ENCODE measurements at regions not wholly inside any gene's neighbourhood (a gene's known extent, or its start where the extent isn't known, plus 50 kb on each side); places are given as distances from the start of the nearest gene placed in this dataset.
A peak's percentile ranks its signal among the peaks of the same experiment; 100 is the strongest.

DNA sequence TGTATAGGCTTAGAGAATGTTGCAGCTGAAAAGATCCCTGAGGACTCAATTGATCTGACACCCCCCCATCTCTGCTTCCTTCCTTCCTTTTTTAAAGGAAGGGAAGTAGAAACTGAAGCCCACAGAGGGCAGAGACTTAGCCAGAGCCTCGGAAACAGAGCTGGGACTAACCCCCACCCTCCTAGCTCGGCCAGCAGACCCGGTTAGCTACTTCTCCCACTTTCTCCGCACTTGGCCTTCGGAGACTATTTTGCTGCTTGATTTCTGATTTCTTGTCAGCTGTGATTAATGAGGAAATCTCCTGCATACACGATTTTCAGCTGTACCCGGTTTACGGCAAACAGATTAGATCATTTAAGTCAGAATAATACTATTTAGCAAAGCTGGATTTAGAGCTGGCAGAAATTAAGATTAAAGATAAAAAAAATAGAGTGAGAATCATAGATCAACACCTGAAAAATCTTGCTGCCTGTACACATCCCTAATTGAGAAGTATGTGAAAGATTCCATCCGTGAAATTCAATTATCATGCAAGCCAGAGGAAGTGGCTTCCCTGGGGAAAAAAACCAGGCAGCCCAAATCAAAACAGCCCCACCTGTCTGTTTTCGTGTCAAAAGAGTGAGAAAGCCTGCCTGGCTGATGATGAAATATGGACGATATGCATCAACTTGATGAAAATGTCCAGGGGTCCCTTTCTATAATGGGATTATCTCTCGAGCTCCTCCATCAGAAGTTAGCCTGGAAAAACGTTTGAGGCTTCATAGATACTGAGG, 159.5 kb upstream of the SHB start:
- no peak for TF ChIP-seq FOXA1 (IDR thresholded peaks at IDR 0.05)
- TF ChIP-seq GABPA (IDR thresholded peaks at IDR 0.05 in 1 of 2, conservative IDR thresholded peaks at IDR 0.05 in 1 of 2): no peak
- no peak for TF ChIP-seq FOXA2 (IDR thresholded peaks at IDR 0.05)
- TF ChIP-seq, protein P1, sequence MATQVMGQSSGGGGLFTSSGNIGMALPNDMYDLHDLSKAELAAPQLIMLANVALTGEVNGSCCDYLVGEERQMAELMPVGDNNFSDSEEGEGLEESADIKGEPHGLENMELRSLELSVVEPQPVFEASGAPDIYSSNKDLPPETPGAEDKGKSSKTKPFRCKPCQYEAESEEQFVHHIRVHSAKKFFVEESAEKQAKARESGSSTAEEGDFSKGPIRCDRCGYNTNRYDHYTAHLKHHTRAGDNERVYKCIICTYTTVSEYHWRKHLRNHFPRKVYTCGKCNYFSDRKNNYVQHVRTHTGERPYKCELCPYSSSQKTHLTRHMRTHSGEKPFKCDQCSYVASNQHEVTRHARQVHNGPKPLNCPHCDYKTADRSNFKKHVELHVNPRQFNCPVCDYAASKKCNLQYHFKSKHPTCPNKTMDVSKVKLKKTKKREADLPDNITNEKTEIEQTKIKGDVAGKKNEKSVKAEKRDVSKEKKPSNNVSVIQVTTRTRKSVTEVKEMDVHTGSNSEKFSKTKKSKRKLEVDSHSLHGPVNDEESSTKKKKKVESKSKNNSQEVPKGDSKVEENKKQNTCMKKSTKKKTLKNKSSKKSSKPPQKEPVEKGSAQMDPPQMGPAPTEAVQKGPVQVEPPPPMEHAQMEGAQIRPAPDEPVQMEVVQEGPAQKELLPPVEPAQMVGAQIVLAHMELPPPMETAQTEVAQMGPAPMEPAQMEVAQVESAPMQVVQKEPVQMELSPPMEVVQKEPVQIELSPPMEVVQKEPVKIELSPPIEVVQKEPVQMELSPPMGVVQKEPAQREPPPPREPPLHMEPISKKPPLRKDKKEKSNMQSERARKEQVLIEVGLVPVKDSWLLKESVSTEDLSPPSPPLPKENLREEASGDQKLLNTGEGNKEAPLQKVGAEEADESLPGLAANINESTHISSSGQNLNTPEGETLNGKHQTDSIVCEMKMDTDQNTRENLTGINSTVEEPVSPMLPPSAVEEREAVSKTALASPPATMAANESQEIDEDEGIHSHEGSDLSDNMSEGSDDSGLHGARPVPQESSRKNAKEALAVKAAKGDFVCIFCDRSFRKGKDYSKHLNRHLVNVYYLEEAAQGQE (IDR thresholded peaks at IDR 0.05): no peak
- TF ChIP-seq JUND (IDR thresholded peaks at IDR 0.05): no peak
- TF ChIP-seq RXRA (IDR thresholded peaks at IDR 0.05): no peak
- TF ChIP-seq EGR1 (IDR thresholded peaks at IDR 0.05; ENCODE audit: low read depth in 2 of 2): no peak
- TF ChIP-seq, protein P2, sequence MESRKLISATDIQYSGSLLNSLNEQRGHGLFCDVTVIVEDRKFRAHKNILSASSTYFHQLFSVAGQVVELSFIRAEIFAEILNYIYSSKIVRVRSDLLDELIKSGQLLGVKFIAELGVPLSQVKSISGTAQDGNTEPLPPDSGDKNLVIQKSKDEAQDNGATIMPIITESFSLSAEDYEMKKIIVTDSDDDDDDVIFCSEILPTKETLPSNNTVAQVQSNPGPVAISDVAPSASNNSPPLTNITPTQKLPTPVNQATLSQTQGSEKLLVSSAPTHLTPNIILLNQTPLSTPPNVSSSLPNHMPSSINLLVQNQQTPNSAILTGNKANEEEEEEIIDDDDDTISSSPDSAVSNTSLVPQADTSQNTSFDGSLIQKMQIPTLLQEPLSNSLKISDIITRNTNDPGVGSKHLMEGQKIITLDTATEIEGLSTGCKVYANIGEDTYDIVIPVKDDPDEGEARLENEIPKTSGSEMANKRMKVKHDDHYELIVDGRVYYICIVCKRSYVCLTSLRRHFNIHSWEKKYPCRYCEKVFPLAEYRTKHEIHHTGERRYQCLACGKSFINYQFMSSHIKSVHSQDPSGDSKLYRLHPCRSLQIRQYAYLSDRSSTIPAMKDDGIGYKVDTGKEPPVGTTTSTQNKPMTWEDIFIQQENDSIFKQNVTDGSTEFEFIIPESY (IDR thresholded peaks at IDR 0.05): no peak
- TF ChIP-seq YY1 (IDR thresholded peaks at IDR 0.05): no peak
- TF ChIP-seq, protein P3, sequence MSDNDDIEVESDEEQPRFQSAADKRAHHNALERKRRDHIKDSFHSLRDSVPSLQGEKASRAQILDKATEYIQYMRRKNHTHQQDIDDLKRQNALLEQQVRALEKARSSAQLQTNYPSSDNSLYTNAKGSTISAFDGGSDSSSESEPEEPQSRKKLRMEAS (IDR thresholded peaks at IDR 0.05): no peak
- TF ChIP-seq HNF4A (conservative IDR thresholded peaks at IDR 0.05): no peak
- TF ChIP-seq, protein P4, sequence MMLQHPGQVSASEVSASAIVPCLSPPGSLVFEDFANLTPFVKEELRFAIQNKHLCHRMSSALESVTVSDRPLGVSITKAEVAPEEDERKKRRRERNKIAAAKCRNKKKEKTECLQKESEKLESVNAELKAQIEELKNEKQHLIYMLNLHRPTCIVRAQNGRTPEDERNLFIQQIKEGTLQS (IDR thresholded peaks at IDR 0.05): no peak
- TF ChIP-seq TAF1 (conservative IDR thresholded peaks at IDR 0.05): no peak
- no peak for TF ChIP-seq HNF4G (IDR thresholded peaks at IDR 0.05)
- no peak for TF ChIP-seq SP1 (IDR thresholded peaks at IDR 0.05)
- no peak for TF ChIP-seq RAD21 (IDR thresholded peaks at IDR 0.05)
- TF ChIP-seq NR2F2 (IDR thresholded peaks at IDR 0.05): no peak
- TF ChIP-seq, protein P5, sequence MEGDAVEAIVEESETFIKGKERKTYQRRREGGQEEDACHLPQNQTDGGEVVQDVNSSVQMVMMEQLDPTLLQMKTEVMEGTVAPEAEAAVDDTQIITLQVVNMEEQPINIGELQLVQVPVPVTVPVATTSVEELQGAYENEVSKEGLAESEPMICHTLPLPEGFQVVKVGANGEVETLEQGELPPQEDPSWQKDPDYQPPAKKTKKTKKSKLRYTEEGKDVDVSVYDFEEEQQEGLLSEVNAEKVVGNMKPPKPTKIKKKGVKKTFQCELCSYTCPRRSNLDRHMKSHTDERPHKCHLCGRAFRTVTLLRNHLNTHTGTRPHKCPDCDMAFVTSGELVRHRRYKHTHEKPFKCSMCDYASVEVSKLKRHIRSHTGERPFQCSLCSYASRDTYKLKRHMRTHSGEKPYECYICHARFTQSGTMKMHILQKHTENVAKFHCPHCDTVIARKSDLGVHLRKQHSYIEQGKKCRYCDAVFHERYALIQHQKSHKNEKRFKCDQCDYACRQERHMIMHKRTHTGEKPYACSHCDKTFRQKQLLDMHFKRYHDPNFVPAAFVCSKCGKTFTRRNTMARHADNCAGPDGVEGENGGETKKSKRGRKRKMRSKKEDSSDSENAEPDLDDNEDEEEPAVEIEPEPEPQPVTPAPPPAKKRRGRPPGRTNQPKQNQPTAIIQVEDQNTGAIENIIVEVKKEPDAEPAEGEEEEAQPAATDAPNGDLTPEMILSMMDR (IDR thresholded peaks at IDR 0.05; ENCODE audit: low read depth, low read length, missing input control): no peak
- Histone ChIP-seq H3K27me3 (ENCODE audit: control insufficient read depth in 4 of 4, insufficient read depth in 4 of 4, low read length in 3 of 4) (no peaks in the 10 kb centered on the region), H3K9ac (ENCODE audit: low read depth in 1 of 2, low read length in 2 of 2) (no peak overlapping the region), H3K36me3 (ENCODE audit: control insufficient read depth in 4 of 4, insufficient read depth in 3 of 4, low read depth in 1 of 4, low read length in 3 of 4) (no peaks in the 10 kb centered on the region), H3K4me3 (ENCODE audit: low read depth in 1 of 3, low read length in 3 of 3) (no peak overlapping the region), H3K9me3 (ENCODE audit: control insufficient read depth in 4 of 4, low read length in 3 of 4) (no peaks in the 10 kb centered on the region), H3K4me1 (ENCODE audit: control insufficient read depth in 4 of 4, insufficient read depth in 4 of 4, low read length in 3 of 4) (peaks cover 0 to 4% (median under 1%) of the 10 kb centered on the region in 4 donors), H3K27ac (ENCODE audit: low read depth in 1 of 2, low read length in 2 of 2) (no peak overlapping the region)
- DNase-seq (ENCODE audit: low spot score): peak; percentile 19
- 65% methylated on average over 13 of the region's 13 CpGs for WGBS

Data from liver (tissue), 8 donors.